K562 (cell line): ENCODE measurements at regions not wholly inside any gene's neighbourhood (a gene's known extent, or its start where the extent isn't known, plus 50 kb on each side); places are given as distances from the start of the nearest gene placed in this dataset.

Experiments used
- ARNT ChIP-seq, 2 experiments: fragments of 450-650 bp; IDR thresholded peaks; 2 replicates each; pipeline ENCODE4 v1.6.1; 2016; ENCODE audit warnings: mild to moderate bottlenecking in 1 of 2
- CEBPZ ChIP-seq: fragments of 150-350 bp; IDR thresholded peaks from 2 replicates; pipeline ENCODE4 v1.6.1; 2014; ENCODE audit warnings: low read depth, mild to moderate bottlenecking, low read length, borderline replicate concordance
- EWSR1 ChIP-seq: fragments of 450-650 bp; IDR thresholded peaks from 2 replicates; pipeline ENCODE4 v1.6.1; 2018; ENCODE audit warnings: borderline replicate concordance, mild to moderate bottlenecking, low read depth, moderate library complexity; ENCODE audit not compliant: partially characterized antibody
- MXD1 ChIP-seq: fragments of 250-450 bp; sonication (Bioruptor Pico); IDR thresholded peaks from 2 replicates; pipeline ENCODE4 v1.8.0; 2021; ENCODE audit warnings: borderline replicate concordance, mild to moderate bottlenecking, moderate library complexity; ENCODE audit not compliant: poor library complexity, severe bottlenecking
- NBN ChIP-seq: fragments of 450-650 bp; IDR thresholded peaks from 2 replicates; pipeline ENCODE4 v1.6.1; 2016; ENCODE audit warnings: low read depth, mild to moderate bottlenecking
- NCOA6 ChIP-seq: fragments of 450-650 bp; IDR thresholded peaks from 2 replicates; pipeline ENCODE4 v1.6.1; 2017; ENCODE audit warnings: mild to moderate bottlenecking
- PHF20 ChIP-seq: fragments of 450-650 bp; IDR thresholded peaks from 2 replicates; pipeline ENCODE4 v1.6.1; 2018; ENCODE audit not compliant: partially characterized antibody
- RBM14 ChIP-seq: fragments of 200-400 bp; formaldehyde crosslinking; IDR thresholded peaks from 2 replicates; pipeline ENCODE4 v1.6.1; 2018; ENCODE audit warnings: low read depth, mild to moderate bottlenecking, low read length, moderate library complexity, borderline replicate concordance; ENCODE audit not compliant: insufficient read depth
- TCF7 ChIP-seq: sonication (generic); IDR thresholded peaks from 2 replicates; pipeline ENCODE4 v1.6.1; 2016; ENCODE audit warnings: antibody characterized with exemption, borderline replicate concordance
- TGIF2 ChIP-seq: sonication (generic); formaldehyde crosslinking; IDR thresholded peaks from 2 replicates; pipeline ENCODE4 v1.8.1; 2022; ENCODE audit warnings: mild to moderate bottlenecking, missing genetic modification reagents, moderate library complexity
- TSHZ1 ChIP-seq: fragments of 250-450 bp; sonication (Bioruptor Pico); IDR thresholded peaks from 2 replicates; pipeline ENCODE4 v1.4.0; 2020; ENCODE audit warnings: mild to moderate bottlenecking, moderate library complexity
- ZMIZ1 ChIP-seq, 2 experiments: fragments of 150-350 bp in 1 of 2; IDR thresholded peaks; 2 replicates each; pipeline ENCODE4 v1.6.1; 2012 to 2016; ENCODE audit warnings: low read depth in 2 of 2, low read length in 2 of 2, mild to moderate bottlenecking in 1 of 2, moderate library complexity in 1 of 2
- ZNF175 ChIP-seq: fragments of 200-800 bp; sonication (Bioruptor generic); IDR thresholded peaks from 2 replicates; pipeline ENCODE4 v1.6.1; 2016; ENCODE audit warnings: low read depth, mild to moderate bottlenecking, missing genetic modification characterization, missing compliant biosample characterization
- ZNF311 ChIP-seq: fragments of 250-450 bp; sonication (Bioruptor Pico); IDR thresholded peaks from 2 replicates; pipeline ENCODE4 v1.4.0; 2020; ENCODE audit warnings: mild to moderate bottlenecking, moderate library complexity
- ZNF408 ChIP-seq: fragments of 250-450 bp; sonication (Bioruptor Pico); IDR thresholded peaks from 2 replicates; pipeline ENCODE4 v1.4.0; 2020; ENCODE audit warnings: low read depth, mild to moderate bottlenecking, moderate library complexity
- ZNF444 ChIP-seq: fragments of 250-450 bp; sonication (Bioruptor Pico); IDR thresholded peaks from 2 replicates; pipeline ENCODE4 v1.4.0; 2020; ENCODE audit warnings: mild to moderate bottlenecking, moderate library complexity
- ZNF696 ChIP-seq: fragments of 250-450 bp; sonication (Bioruptor Pico); conservative IDR thresholded peaks from 2 replicates; pipeline ENCODE4 v1.4.0; 2020; ENCODE audit warnings: mild to moderate bottlenecking, moderate library complexity
- ZNF699 ChIP-seq: fragments of 250-450 bp; sonication (Bioruptor Pico); IDR thresholded peaks from 2 replicates; pipeline ENCODE4 v1.8.0; 2021; ENCODE audit warnings: mild to moderate bottlenecking, moderate library complexity; ENCODE audit not compliant: insufficient replicate concordance

- no peak for TF ChIP-seq PHF20
- TF ChIP-seq ZNF175 (CRISPR knock-in tag), result no peak
- TF ChIP-seq ARNT (IDR thresholded peaks at IDR 0.05), result no peak
- TF ChIP-seq TGIF2 (CRISPR knock-in tag), result no peak
- TF ChIP-seq ZNF444 (CRISPR knock-in tag), result no peak
- TF ChIP-seq CEBPZ, result no peak
- no peak for TF ChIP-seq TSHZ1 (CRISPR knock-in tag)
- no peak for TF ChIP-seq EWSR1
- peak; percentile 53; the same call in 1 of the 2 replicates for TF ChIP-seq NBN
- TF ChIP-seq ZNF311 (CRISPR knock-in tag), result no peak
- TF ChIP-seq NCOA6, result no peak
- no peak for TF ChIP-seq TCF7
- no peak for TF ChIP-seq ZMIZ1 (IDR thresholded peaks at IDR 0.05; ENCODE audit: low read depth in 2 of 2, low read length in 2 of 2)
- TF ChIP-seq RBM14, result no peak
- no peak for TF ChIP-seq ZNF408 (CRISPR knock-in tag)
- no peak for TF ChIP-seq ZNF696
- no peak for TF ChIP-seq MXD1 (CRISPR knock-in tag)
- TF ChIP-seq ZNF699 (CRISPR knock-in tag), result no peak
These were observed 116.6 kb upstream of the PELI1 start (continued) for GRCh38 chr2:64260817-64261216.
